ENCODE measurements at regions not wholly inside any gene's neighbourhood (a gene's known extent, or its start where the extent isn't known, plus 50 kb on each side); places are given as distances from the start of the nearest gene placed in this dataset.
"Not testable (repeated sequence)": the region's sequence is repeated elsewhere in the genome, so short reads cannot be mapped to it uniquely, and the experiment has no call there.

DNA sequence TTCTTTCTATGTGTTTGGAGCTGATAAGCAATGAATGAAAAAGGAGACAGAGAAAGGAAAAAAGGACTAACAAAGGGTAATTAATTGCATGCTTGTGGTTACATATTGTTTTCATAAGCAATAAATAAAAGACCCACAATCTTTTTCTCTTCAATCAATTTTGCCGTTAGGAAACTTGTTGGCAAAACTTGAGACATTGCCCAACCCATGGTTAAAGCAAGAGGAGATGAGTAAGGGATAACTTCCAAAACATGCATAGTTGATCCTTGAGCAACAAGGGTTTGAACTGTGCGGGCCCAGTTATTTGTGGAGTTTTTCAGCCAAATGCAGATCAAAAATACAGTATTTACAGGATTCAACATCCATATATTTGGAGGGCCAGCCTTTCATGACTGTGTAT is 572.4 kb downstream of the AMY1C start:
- no TSS peak for BruUV-seq (replicated peaks)
- Histone ChIP-seq H3K27me3 (replicated peaks; ENCODE audit: insufficient read depth, low read depth, low read length, poor library complexity) (no peaks in the 10 kb centered on the region), H3K9me3 (ENCODE audit: low read depth, low read length, poor library complexity, severe bottlenecking) (no peaks in the 10 kb centered on the region), H3K4me3 (ENCODE audit: low read depth, low read length, poor library complexity, severe bottlenecking) (no peak overlapping the region), H3K27ac (ENCODE audit: low read depth, low read length, poor library complexity, severe bottlenecking) (no peak overlapping the region), H3K36me3 (ENCODE audit: insufficient read depth, low read length, poor library complexity, severe bottlenecking) (no peaks in the 10 kb centered on the region), H3K4me1 (ENCODE audit: insufficient read depth, low read length, poor library complexity, severe bottlenecking) (no peaks in the 10 kb centered on the region)
- TF ChIP-seq, protein P1, sequence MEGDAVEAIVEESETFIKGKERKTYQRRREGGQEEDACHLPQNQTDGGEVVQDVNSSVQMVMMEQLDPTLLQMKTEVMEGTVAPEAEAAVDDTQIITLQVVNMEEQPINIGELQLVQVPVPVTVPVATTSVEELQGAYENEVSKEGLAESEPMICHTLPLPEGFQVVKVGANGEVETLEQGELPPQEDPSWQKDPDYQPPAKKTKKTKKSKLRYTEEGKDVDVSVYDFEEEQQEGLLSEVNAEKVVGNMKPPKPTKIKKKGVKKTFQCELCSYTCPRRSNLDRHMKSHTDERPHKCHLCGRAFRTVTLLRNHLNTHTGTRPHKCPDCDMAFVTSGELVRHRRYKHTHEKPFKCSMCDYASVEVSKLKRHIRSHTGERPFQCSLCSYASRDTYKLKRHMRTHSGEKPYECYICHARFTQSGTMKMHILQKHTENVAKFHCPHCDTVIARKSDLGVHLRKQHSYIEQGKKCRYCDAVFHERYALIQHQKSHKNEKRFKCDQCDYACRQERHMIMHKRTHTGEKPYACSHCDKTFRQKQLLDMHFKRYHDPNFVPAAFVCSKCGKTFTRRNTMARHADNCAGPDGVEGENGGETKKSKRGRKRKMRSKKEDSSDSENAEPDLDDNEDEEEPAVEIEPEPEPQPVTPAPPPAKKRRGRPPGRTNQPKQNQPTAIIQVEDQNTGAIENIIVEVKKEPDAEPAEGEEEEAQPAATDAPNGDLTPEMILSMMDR (conservative IDR thresholded peaks at IDR 0.05; ENCODE audit: low read depth, low read length) = no peak
- no peak for TF ChIP-seq EZH2 (IDR thresholded peaks at IDR 0.05; ENCODE audit: borderline replicate concordance, low read depth, low read length, poor library complexity, severe bottlenecking)
- POLR2A ChIA-PET (ENCODE audit: low non-redundant PET) = no interaction called here
- no peak for DNase-seq (ENCODE audit: low spot score)
- CTCF ChIA-PET = no interaction called here
- intact Hi-C loops (cut with micrococcal nuclease; ENCODE audit: unreplicated experiment) = no loop called here

DNA sequence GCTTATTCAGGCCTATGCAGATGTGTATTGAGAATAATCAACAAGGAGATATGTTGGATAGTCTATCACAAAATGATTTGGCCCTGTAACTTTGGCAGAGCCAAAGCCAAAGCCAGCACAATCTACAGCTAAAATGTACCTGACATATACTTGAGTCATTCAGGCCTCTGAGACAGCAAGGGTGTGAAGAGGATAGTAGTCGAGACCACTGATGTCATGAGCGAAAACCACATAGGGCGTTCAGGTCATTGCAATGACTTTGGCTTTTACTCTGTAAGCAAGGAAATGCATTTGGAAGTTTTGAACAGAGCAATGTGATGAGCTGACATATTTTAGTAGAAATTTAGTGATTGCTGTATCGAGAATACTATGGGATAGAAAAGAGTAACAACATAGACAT is 579.6 kb downstream of the AMY1C start:
- no peaks in the 10 kb centered on the region for H3K36me3 ChIP-seq (ENCODE audit: insufficient read depth, low read length, poor library complexity, severe bottlenecking)
- no peaks in the 10 kb centered on the region for H3K27me3 ChIP-seq (replicated peaks; ENCODE audit: insufficient read depth, low read depth, low read length, poor library complexity)
- no peak for TF ChIP-seq EZH2 (IDR thresholded peaks at IDR 0.05; ENCODE audit: borderline replicate concordance, low read depth, low read length, poor library complexity, severe bottlenecking)
- TF ChIP-seq, protein P1 (conservative IDR thresholded peaks at IDR 0.05; ENCODE audit: low read depth, low read length) = no peak
- H3K27ac ChIP-seq (ENCODE audit: low read depth, low read length, poor library complexity, severe bottlenecking) = no peak overlapping the region
- H3K4me1 ChIP-seq (ENCODE audit: insufficient read depth, low read length, poor library complexity, severe bottlenecking) = no peaks in the 10 kb centered on the region
- POLR2A ChIA-PET (ENCODE audit: low non-redundant PET) = no interaction called here
- DNase-seq (ENCODE audit: low spot score) = no peak
- H3K9me3 ChIP-seq (ENCODE audit: low read depth, low read length, poor library complexity, severe bottlenecking) = no peaks in the 10 kb centered on the region
- no TSS peak for BruUV-seq (replicated peaks)
- intact Hi-C loops (cut with micrococcal nuclease; ENCODE audit: unreplicated experiment) = no loop called here
- CTCF ChIA-PET = no interaction called here
- H3K4me3 ChIP-seq (ENCODE audit: low read depth, low read length, poor library complexity, severe bottlenecking) = no peak overlapping the region

DNA sequence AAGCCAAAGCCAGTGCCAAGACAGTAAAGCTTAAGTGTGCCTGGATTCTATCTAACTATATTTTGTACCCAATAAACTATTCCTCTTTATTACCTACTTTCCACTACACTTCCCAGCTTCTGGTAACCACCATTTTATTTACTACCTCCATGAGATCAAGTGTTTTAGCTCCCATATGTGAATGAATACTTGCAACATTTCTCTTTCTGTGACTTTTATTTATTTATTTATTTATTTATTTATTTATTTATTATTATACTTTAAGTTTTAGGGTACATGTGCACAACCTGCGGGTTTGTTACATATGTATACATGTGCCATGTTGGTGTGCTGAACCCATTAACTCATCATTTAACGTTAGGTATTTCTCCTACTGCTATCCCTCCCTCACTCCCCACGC is 582.1 kb downstream of the AMY1C start:
- ChIA-PET CTCF (no interaction called here), POLR2A (ENCODE audit: low non-redundant PET) (no interaction called here)
- no peaks in the 10 kb centered on the region for H3K36me3 ChIP-seq (ENCODE audit: insufficient read depth, low read length, poor library complexity, severe bottlenecking)
- TF ChIP-seq EZH2 (IDR thresholded peaks at IDR 0.05; ENCODE audit: borderline replicate concordance, low read depth, low read length, poor library complexity, severe bottlenecking) = no peak
- TF ChIP-seq, protein P1 (conservative IDR thresholded peaks at IDR 0.05; ENCODE audit: low read depth, low read length) = no peak
- intact Hi-C loops (cut with micrococcal nuclease; ENCODE audit: unreplicated experiment) = no loop called here
- no peak overlapping the region for H3K4me3 ChIP-seq (ENCODE audit: low read depth, low read length, poor library complexity, severe bottlenecking)
- no TSS peak for BruUV-seq (replicated peaks)
- H3K27me3 ChIP-seq (replicated peaks; ENCODE audit: insufficient read depth, low read depth, low read length, poor library complexity) = no peaks in the 10 kb centered on the region
- H3K9me3 ChIP-seq (ENCODE audit: low read depth, low read length, poor library complexity, severe bottlenecking) = no peaks in the 10 kb centered on the region
- H3K4me1 ChIP-seq (ENCODE audit: insufficient read depth, low read length, poor library complexity, severe bottlenecking) = no peaks in the 10 kb centered on the region
- H3K27ac ChIP-seq (ENCODE audit: low read depth, low read length, poor library complexity, severe bottlenecking) = no peak overlapping the region
- no peak for DNase-seq (ENCODE audit: low spot score)

DNA sequence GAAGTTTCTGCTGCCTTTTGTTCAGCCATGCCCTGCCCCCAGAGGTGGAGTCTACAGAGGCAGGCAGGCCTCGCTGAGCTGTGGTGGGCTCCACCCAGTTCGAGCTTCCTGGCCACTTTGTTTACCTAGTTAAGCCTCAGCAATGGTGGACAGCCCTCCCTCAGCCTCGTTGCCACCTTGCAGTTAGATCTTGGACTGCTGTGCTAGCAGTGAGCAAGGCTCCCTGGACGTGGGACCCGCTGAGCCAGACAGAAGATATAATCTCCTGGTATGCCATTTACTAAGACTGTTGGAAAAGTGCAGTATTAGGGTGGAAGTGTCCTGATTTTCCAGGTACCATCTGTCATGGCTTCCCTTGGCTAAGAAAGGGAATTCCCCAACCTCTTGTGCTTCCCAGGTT is 588.2 kb downstream of the AMY1C start:
- DNase-seq (ENCODE audit: low spot score); H3K27ac ChIP-seq (ENCODE audit: low read depth, low read length, poor library complexity, severe bottlenecking); H3K4me1 ChIP-seq (ENCODE audit: insufficient read depth, low read length, poor library complexity, severe bottlenecking); H3K27me3 ChIP-seq (replicated peaks; ENCODE audit: insufficient read depth, low read depth, low read length, poor library complexity); POLR2A ChIA-PET (ENCODE audit: low non-redundant PET); CTCF ChIA-PET; H3K9me3 ChIP-seq (ENCODE audit: low read depth, low read length, poor library complexity, severe bottlenecking); intact Hi-C loops (cut with micrococcal nuclease; ENCODE audit: unreplicated experiment); H3K4me3 ChIP-seq (ENCODE audit: low read depth, low read length, poor library complexity, severe bottlenecking); H3K36me3 ChIP-seq (ENCODE audit: insufficient read depth, low read length, poor library complexity, severe bottlenecking); BruUV-seq (replicated peaks): not testable (repeated sequence)

Measured in A673 (cell line).